HCT116 (cell line): ENCODE measurements at regions not wholly inside any gene's neighbourhood (a gene's known extent, or its start where the extent isn't known, plus 50 kb on each side); places are given as distances from the start of the nearest gene placed in this dataset.

ENCODE experiments used
- ATAC-seq: fragments of 200-7000 bp; cut with Tn5 transposase; 2 replicates; pipeline ENCODE4 v1.9.1; 2020; ENCODE audit warnings: mild to moderate bottlenecking, moderate library complexity
- BruUV-seq: library from RNA; stranded (reverse); fragments of 400-500 nt; replicated peaks from 2 replicates; lab custom pipeline; 2021; lab: Mats Ljungman, UMichigan
- CTCF ChIA-PET: fragments of 300-600 bp; sonication (Branson Sonifier 250); formaldehyde crosslinking; loops from one replicate; lab custom pipeline; 2021; ENCODE audit warnings: antibody characterized with exemption; lab: Charles Lee
- POLR2A ChIA-PET: fragments of 300-600, 350-600 bp; sonication (Branson Sonifier 250); formaldehyde crosslinking; loops from one replicate; lab custom pipeline; 2021; ENCODE audit warnings: antibody characterized with exemption; lab: Charles Lee
- RAD21 ChIA-PET, 2 experiments: fragments of 300-600 bp; sonication (Branson Sonifier 250); formaldehyde crosslinking; loops; one replicate each; lab custom pipeline; 2023; ENCODE audit warnings: low total read pairs in 2 of 2; ENCODE audit not compliant: uncharacterized antibody in 2 of 2, unreplicated experiment in 2 of 2, low non-redundant PET in 1 of 2; lab: Charles Lee
- DNase-seq: peaks from one replicate; pipeline ENCODE4 v3.0.0-alpha.2; 2010; ENCODE audit warnings: low read depth, low spot score
- H2AFZ ChIP-seq: fragments of 200-600 bp; shearing (Covaris generic), sonication (generic); 2 replicates; pipeline ENCODE4 v1.6.1; 2017; ENCODE audit warnings: low read depth, mixed run types, mixed read lengths, antibody characterized with exemption, low read length; ENCODE audit not compliant: poor library complexity, severe bottlenecking
- H3K27ac ChIP-seq: 2 replicates; pipeline ENCODE4 v1.5.1; 2012; ENCODE audit warnings: low read depth, low read length
- H3K27me3 ChIP-seq: fragments of 200-600 bp; sonication (generic); 2 replicates; pipeline ENCODE4 v1.6.1; 2016; ENCODE audit warnings: mixed run types, low read length, mixed read lengths; ENCODE audit not compliant: insufficient read depth
- H3K36me3 ChIP-seq, 2 experiments: fragments of 200-500 bp in 1 of 2; fragments of 200-600 bp in 1 of 2; sonication (Bioruptor generic) in 1 of 2; sonication (generic) in 1 of 2; 2 replicates each; pipeline versions ENCODE4 v1.5.1 to v1.6.1; 2014 to 2016; ENCODE audit warnings: low read length in 2 of 2, inconsistent platforms in 1 of 2, mixed read lengths in 1 of 2, mixed run types in 1 of 2; ENCODE audit not compliant: insufficient read depth in 2 of 2, control insufficient read depth in 1 of 2
- H3K4me1 ChIP-seq, 2 experiments: fragments of 200-600 bp in 1 of 2; sonication (generic) in 1 of 2; 2 replicates each; pipeline versions ENCODE4 v1.5.1 to v1.6.1; 2012 to 2017; ENCODE audit warnings: low read length in 2 of 2, inconsistent platforms in 1 of 2, mild to moderate bottlenecking in 1 of 2, mixed read lengths in 1 of 2, mixed run types in 1 of 2, moderate library complexity in 1 of 2; ENCODE audit not compliant: insufficient read depth in 2 of 2, control insufficient read depth in 1 of 2
- H3K4me2 ChIP-seq: fragments of 200-600 bp; sonication (generic); 2 replicates; pipeline ENCODE4 v1.6.1; 2017; ENCODE audit warnings: mixed run types, low read length, mixed read lengths
- H3K4me3 ChIP-seq, 2 experiments: fragments of 200-600 bp in 1 of 2; sonication (generic) in 1 of 2; replicated peaks in 1 of 2; 2 replicates each; pipeline ENCODE4 v1.5.1; 2011 to 2016; ENCODE audit warnings: low read length in 2 of 2, control low read depth in 1 of 2, low read depth in 1 of 2, mild to moderate bottlenecking in 1 of 2, mixed read lengths in 1 of 2, mixed run types in 1 of 2
- H3K79me2 ChIP-seq: fragments of 200-600 bp; sonication (generic); 2 replicates; pipeline ENCODE4 v1.6.1; 2017; ENCODE audit warnings: mild to moderate bottlenecking, mixed run types, low read length, moderate library complexity, mixed read lengths; ENCODE audit not compliant: insufficient read depth
- H3K9ac ChIP-seq: fragments of 200-600 bp; sonication (generic); 2 replicates; pipeline ENCODE4 v1.6.1; 2016; ENCODE audit warnings: low read length, mixed read lengths
- H3K9me2 ChIP-seq: fragments of 200-600 bp; sonication (generic), shearing (Covaris generic); 2 replicates; pipeline ENCODE4 v1.6.1; 2017; ENCODE audit warnings: mixed run types, mild to moderate bottlenecking, moderate library complexity; ENCODE audit not compliant: insufficient read depth
- H3K9me3 ChIP-seq, 2 experiments: fragments of 200-500 bp in 1 of 2; fragments of 200-600 bp in 1 of 2; sonication (Bioruptor generic) in 1 of 2; sonication (generic) in 1 of 2; 2 replicates each; pipeline ENCODE4 v1.6.1; 2014 to 2017; ENCODE audit warnings: low read length in 2 of 2, mixed read lengths in 2 of 2, inconsistent platforms in 1 of 2, low read depth in 1 of 2, mild to moderate bottlenecking in 1 of 2, mixed run types in 1 of 2, moderate library complexity in 1 of 2; ENCODE audit not compliant: control insufficient read depth in 1 of 2, insufficient read depth in 1 of 2
- H4K20me1 ChIP-seq: fragments of 200-600 bp; sonication (generic), shearing (Covaris generic); 2 replicates; pipeline ENCODE4 v1.6.1; 2017; ENCODE audit warnings: mixed run types, mild to moderate bottlenecking, moderate library complexity; ENCODE audit not compliant: insufficient read depth
- ATF3 ChIP-seq: IDR thresholded peaks from 2 replicates; pipeline ENCODE4 v1.6.1; 2012
- CBX3 ChIP-seq: IDR thresholded peaks from 2 replicates; pipeline ENCODE4 v1.6.1; 2012; ENCODE audit warnings: low read depth
- CEBPB ChIP-seq: IDR thresholded peaks from 2 replicates; pipeline ENCODE4 v1.6.1; 2012; ENCODE audit warnings: low read depth
- CTCF ChIP-seq, 3 experiments: fragments of 200-600 bp in 1 of 3; sonication (generic) in 1 of 3; IDR thresholded peaks in 2 of 3; conservative IDR thresholded peaks in 1 of 3; 2 replicates each; pipeline ENCODE4 v1.5.1; 2012 to 2017; ENCODE audit warnings: low read depth in 2 of 3, low read length in 2 of 3, antibody characterized with exemption in 1 of 3, borderline replicate concordance in 1 of 3, control low read depth in 1 of 3, mild to moderate bottlenecking in 1 of 3, mixed read lengths in 1 of 3, mixed run types in 1 of 3, moderate library complexity in 1 of 3; ENCODE audit not compliant: insufficient read depth in 1 of 3
- EGR1 ChIP-seq: IDR thresholded peaks from 2 replicates; pipeline ENCODE4 v1.6.1; 2012; ENCODE audit warnings: low read depth
- ELF1 ChIP-seq: IDR thresholded peaks from 2 replicates; pipeline ENCODE4 v1.6.1; 2012; ENCODE audit warnings: low read depth, borderline replicate concordance
- EZH2phosphoT487 ChIP-seq: fragments of 200-600 bp; IDR thresholded peaks from 2 replicates; pipeline ENCODE4 v1.6.1; 2018; ENCODE audit warnings: antibody characterized with exemption, borderline replicate concordance
- FOSL1 ChIP-seq: IDR thresholded peaks from 2 replicates; pipeline ENCODE4 v1.6.1; 2012; ENCODE audit warnings: low read depth
- JUND ChIP-seq: IDR thresholded peaks from 2 replicates; pipeline ENCODE4 v1.6.1; 2012
- MAX ChIP-seq: IDR thresholded peaks from 2 replicates; pipeline ENCODE4 v1.6.1; 2012
- POLR2AphosphoS5 ChIP-seq: IDR thresholded peaks from 2 replicates; pipeline ENCODE4 v1.6.1; 2011; ENCODE audit warnings: mild to moderate bottlenecking, low read depth, low read length, moderate library complexity
- REST ChIP-seq: IDR thresholded peaks from 2 replicates; pipeline ENCODE4 v1.6.1; 2012; ENCODE audit warnings: low read depth
- SIN3A ChIP-seq: IDR thresholded peaks from 2 replicates; pipeline ENCODE4 v1.6.1; 2012; ENCODE audit warnings: low read depth
- SP1 ChIP-seq: IDR thresholded peaks from 2 replicates; pipeline ENCODE4 v1.6.1; 2012; ENCODE audit warnings: low read depth
- SRF ChIP-seq: IDR thresholded peaks from 2 replicates; pipeline ENCODE4 v1.6.1; 2012; ENCODE audit warnings: low read depth
- TCF7L2 ChIP-seq: IDR thresholded peaks from 2 replicates; pipeline ENCODE4 v1.7.0; 2011; ENCODE audit warnings: borderline replicate concordance, inconsistent platforms; ENCODE audit not compliant: insufficient read depth, insufficient read length; ENCODE audit errors: extremely low read depth
- YY1 ChIP-seq: IDR thresholded peaks from 2 replicates; pipeline ENCODE4 v1.6.1; 2011; ENCODE audit warnings: low read length, low read depth, moderate library complexity, mild to moderate bottlenecking; ENCODE audit not compliant: insufficient replicate concordance; ENCODE audit errors: extremely low read depth
- ZFX ChIP-seq: fragments of 450-650 bp; IDR thresholded peaks from 2 replicates; pipeline ENCODE4 v1.6.1; 2017
- ZNF274 ChIP-seq: fragments of 200-500 bp; sonication (Bioruptor generic); IDR thresholded peaks from 2 replicates; pipeline ENCODE4 v1.6.1; 2014; ENCODE audit warnings: mild to moderate bottlenecking, low read depth, low read length, inconsistent platforms
- intact Hi-C: fragments of 100-400 bp; cut with micrococcal nuclease; formaldehyde crosslinking; loops from 2 replicates; pipeline ENCODE4 v1.10.0; 2022

- intact Hi-C loops = no loop called here
Observed at GRCh38 chr5:15446552-15446951, 53.4 kb upstream of the FBXL7 start.

More at GRCh38 chr5:15446552-15446951, 53.4 kb upstream of the FBXL7 start:
- H3K79me2 ChIP-seq = no peaks in the 10 kb centered on the region
- no peak for DNase-seq
- no peak for ATAC-seq
- H3K9me2 ChIP-seq = no peaks in the 10 kb centered on the region
- H3K9ac ChIP-seq = no peak overlapping the region
- H4K20me1 ChIP-seq = no peaks in the 10 kb centered on the region
- BruUV-seq = no TSS peak
- CTCF ChIA-PET = no interaction called here
- no peaks in the 10 kb centered on the region for H3K36me3 ChIP-seq
- peaks cover 0 to 22% of the 10 kb centered on the region in 2 experiments; a peak in 2 of 4 replicates for H3K9me3 ChIP-seq
- no peak overlapping the region for H3K4me3 ChIP-seq
- H3K4me1 ChIP-seq = no peaks in the 10 kb centered on the region
- POLR2A ChIA-PET = no interaction called here
- RAD21 ChIA-PET = no interaction called here
- no peak overlapping the region for H3K4me2 ChIP-seq
- no peak for TF ChIP-seq ATF3
- TF ChIP-seq YY1 = no peak
- TF ChIP-seq SRF = no peak
- no peak for TF ChIP-seq SP1
- TF ChIP-seq ZFX = no peak
- no peak for TF ChIP-seq ZNF274
- no peak for TF ChIP-seq JUND
- no peak for TF ChIP-seq REST
- TF ChIP-seq SIN3A = no peak
- TF ChIP-seq EZH2phosphoT487 = no peak
- no peak for TF ChIP-seq EGR1
- no peak for TF ChIP-seq CEBPB
- TF ChIP-seq ELF1 = no peak
- no peak for TF ChIP-seq MAX
- TF ChIP-seq FOSL1 = no peak
- no peak for TF ChIP-seq POLR2AphosphoS5
- TF ChIP-seq CBX3 = no peak
- TF ChIP-seq TCF7L2 = no peak
- TF ChIP-seq CTCF (IDR thresholded peaks at IDR 0.05 in 2 of 3, conservative IDR thresholded peaks at IDR 0.05 in 1 of 3; ENCODE audit: borderline replicate concordance in 1 of 3, insufficient read depth in 1 of 3, low read depth in 2 of 3, low read length in 2 of 3) = no peak
- no peaks in the 10 kb centered on the region for H3K27me3 ChIP-seq
- no peak overlapping the region for H2AFZ ChIP-seq
- no peak overlapping the region for H3K27ac ChIP-seq
